Trophoblast cell (in vitro differentiated cells and primary cell): ENCODE measurements at regions not wholly inside any gene's neighbourhood (a gene's known extent, or its start where the extent isn't known, plus 50 kb on each side); places are given as distances from the start of the nearest gene placed in this dataset.
A peak's percentile ranks its signal among the peaks of the same experiment; 100 is the strongest.

Experiments
- DNase-seq, 2 donors: peaks; one replicate each; pipeline ENCODE4 v3.0.0-alpha.2; 2016
- H2AFZ ChIP-seq: 2 replicates; pipeline ENCODE4 v1.6.1; 2013; ENCODE audit warnings: low read length, moderate library complexity, mild to moderate bottlenecking; ENCODE audit not compliant: insufficient read depth, poor library complexity
- H2AK5ac ChIP-seq: 2 replicates; pipeline ENCODE4 v1.6.1; 2013; ENCODE audit warnings: mild to moderate bottlenecking, low read length
- H2BK120ac ChIP-seq: 2 replicates; pipeline ENCODE4 v1.6.1; 2013; ENCODE audit warnings: low read length, mild to moderate bottlenecking, moderate library complexity; ENCODE audit not compliant: insufficient read depth, poor library complexity
- H2BK12ac ChIP-seq: 2 replicates; pipeline ENCODE4 v1.6.1; 2013; ENCODE audit warnings: mild to moderate bottlenecking, low read length, moderate library complexity
- H2BK5ac ChIP-seq: 2 replicates; pipeline ENCODE4 v1.6.1; 2013; ENCODE audit warnings: low read length, low read depth, moderate library complexity, mild to moderate bottlenecking; ENCODE audit not compliant: poor library complexity
- H3K14ac ChIP-seq: 2 replicates; pipeline ENCODE4 v1.6.1; 2013; ENCODE audit warnings: mild to moderate bottlenecking, low read length
- H3K18ac ChIP-seq: 2 replicates; pipeline ENCODE4 v1.6.1; 2013; ENCODE audit warnings: mild to moderate bottlenecking, low read length
- H3K23ac ChIP-seq: 2 replicates; pipeline ENCODE4 v1.6.1; 2013; ENCODE audit warnings: low read length
- H3K27ac ChIP-seq: 2 replicates; pipeline ENCODE4 v1.5.1; 2013; ENCODE audit warnings: low read depth, mild to moderate bottlenecking, inconsistent platforms, low read length, moderate library complexity
- H3K27me3 ChIP-seq: 2 replicates; pipeline ENCODE4 v1.6.1; 2013; ENCODE audit warnings: inconsistent platforms, mild to moderate bottlenecking, low read length, moderate library complexity; ENCODE audit not compliant: insufficient read depth
- H3K36me3 ChIP-seq, 2 experiments: 1 replicate in 1 of 2; 2 replicates in 1 of 2; pipeline ENCODE4 v1.6.1; 2013; ENCODE audit warnings: low read length in 2 of 2, mild to moderate bottlenecking in 2 of 2, moderate library complexity in 1 of 2; ENCODE audit not compliant: insufficient read depth in 2 of 2, control insufficient read depth in 1 of 2
- H3K4ac ChIP-seq: 2 replicates; pipeline ENCODE4 v1.6.1; 2013; ENCODE audit warnings: low read depth, mild to moderate bottlenecking, low read length, moderate library complexity
- H3K4me1 ChIP-seq, 2 experiments: 1 replicate in 1 of 2; 2 replicates in 1 of 2; pipeline ENCODE4 v1.6.1; 2013; ENCODE audit warnings: low read length in 2 of 2, mild to moderate bottlenecking in 2 of 2, moderate library complexity in 1 of 2; ENCODE audit not compliant: insufficient read depth in 2 of 2, control insufficient read depth in 1 of 2
- H3K4me2 ChIP-seq: 2 replicates; pipeline ENCODE4 v1.6.1; 2013; ENCODE audit warnings: inconsistent platforms, mild to moderate bottlenecking, low read length, moderate library complexity
- H3K4me3 ChIP-seq: 2 replicates; pipeline ENCODE4 v1.5.1; 2013; ENCODE audit warnings: mild to moderate bottlenecking, low read depth, low read length, inconsistent platforms
- H3K79me1 ChIP-seq: one replicate; pipeline ENCODE4 v1.6.1; 2013; ENCODE audit warnings: low read length
- H3K79me2 ChIP-seq: 2 replicates; pipeline ENCODE4 v1.6.1; 2013; ENCODE audit warnings: low read length, mild to moderate bottlenecking; ENCODE audit not compliant: control insufficient read depth, insufficient read depth, poor library complexity
- H3K9ac ChIP-seq: 2 replicates; pipeline ENCODE4 v1.6.1; 2013; ENCODE audit warnings: mild to moderate bottlenecking, low read length
- H3K9me3 ChIP-seq: 2 replicates; pipeline ENCODE4 v1.6.1; 2013; ENCODE audit warnings: low read depth, mild to moderate bottlenecking, control low read depth, inconsistent platforms, low read length; ENCODE audit not compliant: insufficient read depth
- H4K12ac ChIP-seq: 2 replicates; pipeline ENCODE4 v1.6.1; 2013; ENCODE audit warnings: low read depth, mild to moderate bottlenecking, low read length, moderate library complexity
- H4K8ac ChIP-seq: 2 replicates; pipeline ENCODE4 v1.6.1; 2013; ENCODE audit warnings: low read depth, mild to moderate bottlenecking, low read length, moderate library complexity
- H4K91ac ChIP-seq: one replicate; pipeline ENCODE4 v1.6.1; 2013; ENCODE audit warnings: low read depth, mild to moderate bottlenecking, low read length, moderate library complexity
- WGBS: extraction: QIAGEN DNeasy Blood & Tissue Kit; methylation state at CpG from one replicate; pipeline ENCODE4 v1.1.7; 2013; ENCODE audit warnings: missing lambda C conversion rate; ENCODE audit not compliant: insufficient read length, insufficient coverage; ENCODE audit errors: extremely low coverage; 5-methylcytosine and 5-hydroxymethylcytosine counted together

- Histone ChIP-seq H4K91ac (no peak overlapping the region), H3K27me3 (no peaks in the 10 kb centered on the region), H3K36me3 (no peaks in the 10 kb centered on the region), H3K14ac (no peak overlapping the region), H3K4me3 (no peak overlapping the region), H3K79me1 (no peaks in the 10 kb centered on the region), H2BK120ac (no peak overlapping the region), H3K9ac (no peak overlapping the region), H3K23ac (no peak overlapping the region), H2BK5ac (no peak overlapping the region), H2BK12ac (no peak overlapping the region), H3K79me2 (no peaks in the 10 kb centered on the region), H2AK5ac (no peak overlapping the region), H4K12ac (no peak overlapping the region), H3K9me3 (no peaks in the 10 kb centered on the region), H3K18ac (no peak overlapping the region), H3K27ac (no peak overlapping the region), H3K4me2 (no peak overlapping the region), H3K4me1 (no peaks in the 10 kb centered on the region), H3K4ac (no peak overlapping the region), H4K8ac (no peak overlapping the region), H2AFZ (no peak overlapping the region)
- DNase-seq = no peak
- no CpG with 5 or more reads among the region's 3 CpGs for WGBS
Measured at GRCh38 chr5:105015098-105015497, 1452.5 kb upstream of the NUDT12 start.

DNA sequence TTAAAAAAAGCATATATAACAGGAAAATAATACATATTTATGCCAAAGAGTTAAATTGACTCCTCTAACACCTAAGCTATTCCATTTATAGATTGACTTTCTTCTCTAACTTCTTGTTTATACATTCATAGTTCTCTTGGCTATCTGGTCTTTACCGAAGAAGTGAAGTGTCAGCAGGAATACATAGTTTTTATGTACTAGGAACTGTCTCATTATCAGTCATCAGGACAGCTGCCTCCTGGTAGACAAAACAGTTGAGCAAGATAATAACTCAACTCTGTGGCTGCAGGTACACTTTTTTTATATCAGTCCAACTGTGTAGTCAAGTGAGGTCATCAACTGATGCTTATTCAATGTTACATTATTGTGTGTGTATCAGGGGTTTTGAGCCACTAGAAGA lies 1436.0 kb upstream of the NUDT12 start:
- no peak overlapping the region for H4K91ac ChIP-seq
- H2AK5ac ChIP-seq = no peak overlapping the region
- no peak overlapping the region for H3K14ac ChIP-seq
- H2AFZ ChIP-seq = no peak overlapping the region
- H3K18ac ChIP-seq = no peak overlapping the region
- H2BK12ac ChIP-seq = no peak overlapping the region
- no peak overlapping the region for H2BK120ac ChIP-seq
- H3K4me3 ChIP-seq = no peak overlapping the region
- peak in 1 of 2 donors; percentile 4 for DNase-seq
- H3K79me2 ChIP-seq = no peaks in the 10 kb centered on the region
- H3K27me3 ChIP-seq = no peaks in the 10 kb centered on the region
- no peak overlapping the region for H3K9ac ChIP-seq
- H3K9me3 ChIP-seq = no peaks in the 10 kb centered on the region
- no peak overlapping the region for H3K23ac ChIP-seq
- no peak overlapping the region for H3K27ac ChIP-seq
- H3K36me3 ChIP-seq = no peaks in the 10 kb centered on the region
- no peak overlapping the region for H2BK5ac ChIP-seq
- no peak overlapping the region for H3K4me2 ChIP-seq
- no peaks in the 10 kb centered on the region for H3K79me1 ChIP-seq
- H3K4me1 ChIP-seq = peaks cover 0 to 2% of the 10 kb centered on the region in 2 experiments
- H4K12ac ChIP-seq = no peak overlapping the region
- no peak overlapping the region for H3K4ac ChIP-seq
- H4K8ac ChIP-seq = no peak overlapping the region
- no CpG with 5 or more reads among the region's 1 CpG for WGBS

GRCh38 chr5:104998169-104998568 lies 1435.6 kb upstream of the NUDT12 start:
- Histone ChIP-seq H4K8ac (no peak overlapping the region), H3K14ac (no peak overlapping the region), H4K12ac (no peak overlapping the region), H3K4me3 (no peak overlapping the region), H3K27ac (no peak overlapping the region), H3K9ac (no peak overlapping the region), H2AK5ac (no peak overlapping the region), H3K18ac (no peak overlapping the region), H3K27me3 (no peaks in the 10 kb centered on the region), H2BK12ac (no peak overlapping the region), H3K9me3 (no peaks in the 10 kb centered on the region), H3K79me1 (no peaks in the 10 kb centered on the region), H3K4ac (no peak overlapping the region), H4K91ac (no peak overlapping the region), H3K4me1 (peaks cover 0 to 2% of the 10 kb centered on the region in 2 experiments), H2BK120ac (no peak overlapping the region), H3K4me2 (no peak overlapping the region), H3K36me3 (no peaks in the 10 kb centered on the region), H2AFZ (no peak overlapping the region), H2BK5ac (no peak overlapping the region), H3K79me2 (no peaks in the 10 kb centered on the region), H3K23ac (no peak overlapping the region)
- no CpG with 5 or more reads among the region's 1 CpG for WGBS
- DNase-seq = no peak

- Histone ChIP-seq H3K79me2 (no peaks in the 10 kb centered on the region), H3K23ac (no peak overlapping the region), H3K14ac (no peak overlapping the region), H2BK12ac (no peak overlapping the region), H3K27ac (no peak overlapping the region), H4K12ac (no peak overlapping the region), H3K4me2 (no peak overlapping the region), H3K79me1 (no peaks in the 10 kb centered on the region), H3K9ac (no peak overlapping the region), H3K36me3 (no peaks in the 10 kb centered on the region), H2AFZ (no peak overlapping the region), H3K4me1 (peaks cover 0 to 2% of the 10 kb centered on the region in 2 experiments), H2BK5ac (no peak overlapping the region), H3K4me3 (no peak overlapping the region), H2AK5ac (no peak overlapping the region), H4K8ac (no peak overlapping the region), H3K4ac (no peak overlapping the region), H3K18ac (no peak overlapping the region), H3K9me3 (no peaks in the 10 kb centered on the region), H2BK120ac (no peak overlapping the region), H4K91ac (no peak overlapping the region), H3K27me3 (no peaks in the 10 kb centered on the region)
- no peak for DNase-seq
Measured at GRCh38 chr5:104987074-104987473, 1424.5 kb upstream of the NUDT12 start.
